DMS153 treated with DMSO at 0.1 percent for 48 hours (cell line): ENCODE measurements at regions not wholly inside any gene's neighbourhood (a gene's known extent, or its start where the extent isn't known, plus 50 kb on each side); places are given as distances from the start of the nearest gene placed in this dataset.

Experiments used
- DNase-seq: peaks from one replicate; lab custom pipeline; 2025; ENCODE audit not compliant: unreplicated experiment; lab: John Stamatoyannopoulos, UW

- DNase-seq, result no peak
Measured at GRCh38 chr13:59197397-59197796, 966.3 kb downstream of the DIAPH3 start.

GRCh38 chr13:59201841-59202240, 961.9 kb downstream of the DIAPH3 start:
- no peak for DNase-seq

GRCh38 chr13:59203855-59204254, 959.9 kb downstream of the DIAPH3 start:
- no peak for DNase-seq

- no peak for DNase-seq
Measured at GRCh38 chr13:59205501-59205900, 958.2 kb downstream of the DIAPH3 start.

- no peak for DNase-seq
Measured at GRCh38 chr13:59208405-59209195, 955.1 kb downstream of the DIAPH3 start.

- DNase-seq, result no peak
Measured at GRCh38 chr13:59210543-59210942, 953.2 kb downstream of the DIAPH3 start.

GRCh38 chr13:59211606-59212005, 952.1 kb downstream of the DIAPH3 start:
- no peak for DNase-seq

GRCh38 chr13:59229401-59229800, 934.3 kb downstream of the DIAPH3 start:
- DNase-seq, result no peak

- no peak for DNase-seq
Measured at GRCh38 chr13:59229861-59230260, 933.9 kb downstream of the DIAPH3 start.

- DNase-seq, result no peak
Measured at GRCh38 chr13:59230484-59231264, 933.1 kb downstream of the DIAPH3 start.

GRCh38 chr13:59236309-59236919, 927.3 kb downstream of the DIAPH3 start:
- no peak for DNase-seq

- no peak for DNase-seq
Measured at GRCh38 chr13:59236944-59237343, 926.8 kb downstream of the DIAPH3 start.

GRCh38 chr13:59247171-59247570, 916.6 kb downstream of the DIAPH3 start:
- DNase-seq, result peak; percentile 6

- DNase-seq, result no peak
Measured at GRCh38 chr13:59250336-59251189, 913.2 kb downstream of the DIAPH3 start.

- DNase-seq, result no peak
Measured at GRCh38 chr13:59259165-59260000, 904.3 kb downstream of the DIAPH3 start.

GRCh38 chr13:59261928-59262488, 901.7 kb downstream of the DIAPH3 start:
- no peak for DNase-seq

- no peak for DNase-seq
Measured at GRCh38 chr13:59263531-59263930, 900.2 kb downstream of the DIAPH3 start.

GRCh38 chr13:59266478-59267063, 897.2 kb downstream of the DIAPH3 start:
- no peak for DNase-seq

GRCh38 chr13:59269476-59269875, 894.3 kb downstream of the DIAPH3 start:
- no peak for DNase-seq
